ENCODE measurements at regions not wholly inside any gene's neighbourhood (a gene's known extent, or its start where the extent isn't known, plus 50 kb on each side); places are given as distances from the start of the nearest gene placed in this dataset.

- peak; percentile 50 for DNase-seq (ENCODE audit: low spot score)
These were observed 50.6 kb upstream of the UQCRFS1 start for GRCh38 chr19:29263305-29264135.

- no peak for DNase-seq (ENCODE audit: low spot score)
These were observed 51.9 kb upstream of the UQCRFS1 start for GRCh38 chr19:29264897-29265296.

GRCh38 chr19:29265436-29265835 lies 52.5 kb upstream of the UQCRFS1 start:
- DNase-seq (ENCODE audit: low spot score) = no peak

- DNase-seq (ENCODE audit: low spot score) = no peak
These were observed 53.0 kb upstream of the UQCRFS1 start for GRCh38 chr19:29266001-29266400.

GRCh38 chr19:29266603-29267002 lies 53.7 kb upstream of the UQCRFS1 start:
- DNase-seq (ENCODE audit: low spot score) = no peak

- DNase-seq (ENCODE audit: low spot score) = no peak
These were observed 54.8 kb upstream of the UQCRFS1 start for GRCh38 chr19:29267701-29268100.

- DNase-seq (ENCODE audit: low spot score) = no peak
These were observed 55.2 kb upstream of the UQCRFS1 start for GRCh38 chr19:29268103-29268502.

GRCh38 chr19:29268721-29269393 lies 55.9 kb upstream of the UQCRFS1 start:
- DNase-seq (ENCODE audit: low spot score) = no peak

GRCh38 chr19:29269641-29270040 lies 56.7 kb upstream of the UQCRFS1 start:
- DNase-seq (ENCODE audit: low spot score) = no peak

- no peak for DNase-seq (ENCODE audit: low spot score)
These were observed 58.4 kb upstream of the UQCRFS1 start for GRCh38 chr19:29271341-29271740.

GRCh38 chr19:29271911-29272310 lies 59.0 kb upstream of the UQCRFS1 start:
- DNase-seq (ENCODE audit: low spot score) = no peak

GRCh38 chr19:29273000-29273640 lies 60.2 kb upstream of the UQCRFS1 start:
- DNase-seq (ENCODE audit: low spot score) = no peak

- DNase-seq (ENCODE audit: low spot score) = no peak
These were observed 62.3 kb upstream of the UQCRFS1 start for GRCh38 chr19:29275266-29275665.

- DNase-seq (ENCODE audit: low spot score) = no peak
These were observed 64.2 kb upstream of the UQCRFS1 start for GRCh38 chr19:29277102-29277501.

- no peak for DNase-seq (ENCODE audit: low spot score)
These were observed 65.8 kb upstream of the UQCRFS1 start for GRCh38 chr19:29278716-29279115.

- DNase-seq (ENCODE audit: low spot score) = no peak
These were observed 70.4 kb upstream of the UQCRFS1 start for GRCh38 chr19:29283366-29283765.

- no peak for DNase-seq (ENCODE audit: low spot score)
These were observed 72.3 kb upstream of the UQCRFS1 start for GRCh38 chr19:29285187-29285687.

- no peak for DNase-seq (ENCODE audit: low spot score)
These were observed 72.9 kb upstream of the UQCRFS1 start for GRCh38 chr19:29285878-29286277.

- DNase-seq (ENCODE audit: low spot score) = no peak
These were observed 74.1 kb upstream of the UQCRFS1 start for GRCh38 chr19:29287061-29287460.

GRCh38 chr19:29288256-29288655 lies 75.3 kb upstream of the UQCRFS1 start:
- DNase-seq (ENCODE audit: low spot score) = no peak

GRCh38 chr19:29289020-29289419 lies 76.1 kb upstream of the UQCRFS1 start:
- no peak for DNase-seq (ENCODE audit: low spot score)

- no peak for DNase-seq (ENCODE audit: low spot score)
These were observed 77.9 kb upstream of the UQCRFS1 start for GRCh38 chr19:29290853-29291252.

GRCh38 chr19:29292153-29292552 lies 79.2 kb upstream of the UQCRFS1 start:
- no peak for DNase-seq (ENCODE audit: low spot score)
